ENCODE measurements at regions not wholly inside any gene's neighbourhood (a gene's known extent, or its start where the extent isn't known, plus 50 kb on each side); places are given as distances from the start of the nearest gene placed in this dataset.

- H3K4me3 ChIP-seq (ENCODE audit: low read length): no peak overlapping the region
- TF ChIP-seq CTCF (conservative IDR thresholded peaks at IDR 0.05; ENCODE audit: low read depth, low read length): no peak
- no peak for DNase-seq (ENCODE audit: low read depth)
These were observed 882.3 kb upstream of the SEMA6A start for GRCh38 chr5:117456866-117457470.

- DNase-seq (ENCODE audit: low read depth): no peak
- peak; percentile 54 for TF ChIP-seq CTCF (conservative IDR thresholded peaks at IDR 0.05; ENCODE audit: low read depth, low read length)
- peak overlapping the region; percentile 42 for H3K4me3 ChIP-seq (ENCODE audit: low read length)
These were observed 880.9 kb upstream of the SEMA6A start for GRCh38 chr5:117455236-117456233.

- H3K4me3 ChIP-seq (ENCODE audit: low read length): peak overlapping the region; percentile 42
- TF ChIP-seq CTCF (conservative IDR thresholded peaks at IDR 0.05; ENCODE audit: low read depth, low read length): peak; percentile 87
- DNase-seq (ENCODE audit: low read depth): no peak
These were observed 880.1 kb upstream of the SEMA6A start for GRCh38 chr5:117454716-117455212.

- no peak for TF ChIP-seq CTCF (conservative IDR thresholded peaks at IDR 0.05; ENCODE audit: low read depth, low read length)
- no peak for DNase-seq (ENCODE audit: low read depth)
- no peak overlapping the region for H3K4me3 ChIP-seq (ENCODE audit: low read length)
These were observed 862.2 kb upstream of the SEMA6A start for GRCh38 chr5:117436846-117437245.

- DNase-seq (ENCODE audit: low read depth): no peak
- H3K4me3 ChIP-seq (ENCODE audit: low read length): no peak overlapping the region
- TF ChIP-seq CTCF (conservative IDR thresholded peaks at IDR 0.05; ENCODE audit: low read depth, low read length): no peak
These were observed 860.6 kb upstream of the SEMA6A start for GRCh38 chr5:117435203-117435602.

GRCh38 chr5:117434254-117434653 is 859.6 kb upstream of the SEMA6A start:
- no peak for TF ChIP-seq CTCF (conservative IDR thresholded peaks at IDR 0.05; ENCODE audit: low read depth, low read length)
- H3K4me3 ChIP-seq (ENCODE audit: low read length): no peak overlapping the region
- DNase-seq (ENCODE audit: low read depth): no peak
